ENCODE measurements at regions not wholly inside any gene's neighbourhood (a gene's known extent, or its start where the extent isn't known, plus 50 kb on each side); places are given as distances from the start of the nearest gene placed in this dataset.

DNA sequence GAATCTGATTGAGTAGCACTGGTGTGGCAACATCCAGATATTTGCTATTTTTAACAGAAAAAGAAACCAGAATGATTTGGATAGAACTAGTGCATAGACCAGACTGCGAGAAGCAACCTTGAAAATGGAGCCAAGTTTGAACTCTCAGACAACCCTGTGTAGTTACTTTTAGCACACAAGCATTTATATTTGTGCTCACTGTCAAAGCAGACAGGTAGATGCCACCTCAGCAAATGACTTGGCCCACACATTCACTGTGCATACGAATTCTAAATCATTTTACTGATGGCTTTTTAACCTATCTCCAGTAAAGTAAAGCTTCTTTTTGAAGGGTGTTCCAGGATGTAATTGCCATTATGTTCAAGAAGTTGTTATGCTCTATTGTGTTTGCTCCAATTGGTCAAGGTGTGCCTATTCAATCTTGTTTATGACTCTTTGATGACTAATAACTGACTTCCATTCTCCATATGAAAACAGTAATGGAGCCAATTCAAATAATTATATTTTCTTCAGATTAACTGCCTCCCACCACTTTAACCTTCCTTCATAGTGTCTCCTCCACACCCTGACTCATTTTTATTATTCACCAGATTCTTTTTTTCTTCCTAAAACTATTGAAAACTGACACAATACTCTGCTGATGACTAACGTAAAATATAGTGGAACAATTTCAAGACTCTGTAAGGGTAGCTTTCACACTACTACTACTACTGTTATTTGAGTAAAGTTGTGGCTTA, 138.5 kb downstream of the CCER1 start:
- Mint-ChIP-seq H3K9me3 (peaks cover 10% of the 10 kb centered on the region), H3K27me3 (ENCODE audit: low read depth) (no peaks in the 10 kb centered on the region), H3K4me1 (no peaks in the 10 kb centered on the region), H3K4me3 (no peak overlapping the region), H3K36me3 (no peaks in the 10 kb centered on the region), H3K27ac (no peak overlapping the region)
- TF ChIP-seq, protein P1, sequence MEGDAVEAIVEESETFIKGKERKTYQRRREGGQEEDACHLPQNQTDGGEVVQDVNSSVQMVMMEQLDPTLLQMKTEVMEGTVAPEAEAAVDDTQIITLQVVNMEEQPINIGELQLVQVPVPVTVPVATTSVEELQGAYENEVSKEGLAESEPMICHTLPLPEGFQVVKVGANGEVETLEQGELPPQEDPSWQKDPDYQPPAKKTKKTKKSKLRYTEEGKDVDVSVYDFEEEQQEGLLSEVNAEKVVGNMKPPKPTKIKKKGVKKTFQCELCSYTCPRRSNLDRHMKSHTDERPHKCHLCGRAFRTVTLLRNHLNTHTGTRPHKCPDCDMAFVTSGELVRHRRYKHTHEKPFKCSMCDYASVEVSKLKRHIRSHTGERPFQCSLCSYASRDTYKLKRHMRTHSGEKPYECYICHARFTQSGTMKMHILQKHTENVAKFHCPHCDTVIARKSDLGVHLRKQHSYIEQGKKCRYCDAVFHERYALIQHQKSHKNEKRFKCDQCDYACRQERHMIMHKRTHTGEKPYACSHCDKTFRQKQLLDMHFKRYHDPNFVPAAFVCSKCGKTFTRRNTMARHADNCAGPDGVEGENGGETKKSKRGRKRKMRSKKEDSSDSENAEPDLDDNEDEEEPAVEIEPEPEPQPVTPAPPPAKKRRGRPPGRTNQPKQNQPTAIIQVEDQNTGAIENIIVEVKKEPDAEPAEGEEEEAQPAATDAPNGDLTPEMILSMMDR (IDR thresholded peaks at IDR 0.05; ENCODE audit: unreplicated experiment): no peak
- DNase-seq (ENCODE audit: low spot score in 2 of 2, unreplicated experiment in 2 of 2): no peak

DNA sequence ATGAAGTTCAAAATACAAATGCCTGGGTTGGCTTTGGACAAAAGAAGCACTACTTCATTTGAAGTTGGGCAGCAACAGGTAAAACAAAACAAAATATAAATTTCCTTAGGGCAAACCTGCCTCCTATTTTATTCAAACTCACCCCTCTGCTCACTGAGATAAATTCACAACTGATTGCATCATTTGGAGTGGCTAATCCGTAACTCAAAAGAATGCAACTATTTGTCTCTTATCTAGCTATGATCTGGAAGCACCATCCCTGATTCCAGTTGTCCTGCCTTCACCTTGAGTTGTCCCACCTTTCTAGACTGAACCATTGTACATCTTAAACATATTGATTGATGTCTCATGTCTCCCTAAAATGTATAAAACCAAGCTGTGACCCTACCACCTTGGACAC, 145.0 kb downstream of the CCER1 start:
- Mint-ChIP-seq H3K4me1 (peaks cover 10% of the 10 kb centered on the region), H3K27me3 (ENCODE audit: low read depth) (no peaks in the 10 kb centered on the region), H3K27ac (no peak overlapping the region), H3K36me3 (no peaks in the 10 kb centered on the region), H3K9me3 (peaks cover 13% of the 10 kb centered on the region), H3K4me3 (no peak overlapping the region)
- DNase-seq (ENCODE audit: low spot score in 2 of 2, unreplicated experiment in 2 of 2): no peak
- TF ChIP-seq, protein P1 (IDR thresholded peaks at IDR 0.05; ENCODE audit: unreplicated experiment): no peak

DNA sequence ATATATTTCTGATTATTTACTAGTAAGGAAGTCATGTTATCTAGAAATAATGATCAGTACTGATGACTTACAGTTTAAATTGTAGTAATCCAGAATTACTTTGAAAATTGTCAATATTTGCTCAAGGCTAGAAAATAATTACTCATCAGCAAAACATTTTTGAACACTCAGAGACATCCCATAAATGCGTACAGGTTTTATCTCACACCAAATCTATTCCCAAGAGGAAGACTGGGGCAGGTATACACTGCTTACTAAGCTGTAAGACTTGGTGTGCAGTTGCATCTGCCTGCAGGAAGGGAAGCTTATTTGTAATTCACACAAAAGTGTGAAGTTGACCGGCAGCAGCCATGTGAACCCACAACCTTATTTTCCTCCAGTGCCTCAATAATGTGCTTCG, 146.4 kb downstream of the CCER1 start:
- Mint-ChIP-seq H3K27ac (no peak overlapping the region), H3K36me3 (no peaks in the 10 kb centered on the region), H3K27me3 (ENCODE audit: low read depth) (no peaks in the 10 kb centered on the region), H3K9me3 (peaks cover 16% of the 10 kb centered on the region), H3K4me1 (peaks cover 11% of the 10 kb centered on the region), H3K4me3 (no peak overlapping the region)
- TF ChIP-seq, protein P1 (IDR thresholded peaks at IDR 0.05; ENCODE audit: unreplicated experiment): no peak
- DNase-seq (ENCODE audit: low spot score in 2 of 2, unreplicated experiment in 2 of 2): no peak

DNA sequence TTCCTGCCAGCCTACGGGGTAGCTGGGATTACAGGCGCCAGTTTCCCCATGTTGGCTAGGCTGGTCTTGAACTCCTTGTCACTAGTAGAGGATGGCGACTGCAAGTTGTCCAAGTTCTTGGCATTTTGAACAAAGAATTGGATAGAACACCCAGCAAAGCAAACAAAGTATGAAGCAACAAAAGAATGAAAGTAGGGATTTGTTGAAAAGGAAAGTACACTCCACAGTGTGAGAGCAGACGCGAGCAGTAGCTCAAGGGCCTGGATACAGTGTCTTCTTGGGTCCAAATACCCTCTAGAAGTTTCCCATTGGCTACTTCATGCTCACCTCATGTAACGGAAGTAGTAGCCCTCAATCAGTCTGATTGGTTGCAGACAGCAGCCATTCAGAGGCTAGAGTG, 152.2 kb downstream of the CCER1 start:
- no peaks in the 10 kb centered on the region for H3K27me3 Mint-ChIP-seq (ENCODE audit: low read depth)
- peaks cover 5% of the 10 kb centered on the region for H3K4me1 Mint-ChIP-seq
- no peak for DNase-seq (ENCODE audit: low spot score in 2 of 2, unreplicated experiment in 2 of 2)
- H3K27ac Mint-ChIP-seq: no peak overlapping the region
- H3K36me3 Mint-ChIP-seq: peaks cover 2% of the 10 kb centered on the region
- peaks cover 11% of the 10 kb centered on the region for H3K9me3 Mint-ChIP-seq
- H3K4me3 Mint-ChIP-seq: no peak overlapping the region
- TF ChIP-seq, protein P1 (IDR thresholded peaks at IDR 0.05; ENCODE audit: unreplicated experiment): no peak

DNA sequence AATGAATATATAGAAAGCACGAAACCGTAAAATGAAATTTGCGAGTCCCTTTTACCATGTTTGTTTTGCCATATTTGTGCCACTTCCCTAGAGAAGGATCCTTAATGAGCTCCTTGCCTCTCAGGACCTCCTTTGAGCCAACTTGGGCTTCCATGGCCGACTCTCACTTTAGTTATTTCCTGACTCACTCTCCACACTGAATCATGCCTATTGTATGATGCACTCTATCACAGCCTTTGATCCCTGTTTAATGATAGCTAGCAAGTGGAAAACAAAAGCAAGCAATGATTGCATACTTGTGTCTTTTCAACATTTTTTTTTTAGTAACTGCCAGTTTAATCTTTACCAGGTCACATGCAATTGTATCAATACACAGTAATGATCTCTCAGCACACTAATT, 153.2 kb downstream of the CCER1 start:
- no peak overlapping the region for H3K4me3 Mint-ChIP-seq
- H3K4me1 Mint-ChIP-seq: peaks cover 2% of the 10 kb centered on the region
- H3K9me3 Mint-ChIP-seq: peaks cover 14% of the 10 kb centered on the region
- DNase-seq (ENCODE audit: low spot score in 2 of 2, unreplicated experiment in 2 of 2): no peak
- H3K27ac Mint-ChIP-seq: no peak overlapping the region
- no peaks in the 10 kb centered on the region for H3K27me3 Mint-ChIP-seq (ENCODE audit: low read depth)
- TF ChIP-seq, protein P1 (IDR thresholded peaks at IDR 0.05; ENCODE audit: unreplicated experiment): no peak
- peaks cover 2% of the 10 kb centered on the region for H3K36me3 Mint-ChIP-seq

Measured in mesothelial cell of epicardium (in vitro differentiated cells).